ENCODE measurements at regions not wholly inside any gene's neighbourhood (a gene's known extent, or its start where the extent isn't known, plus 50 kb on each side); places are given as distances from the start of the nearest gene placed in this dataset.
"Not testable (repeated sequence)": the region's sequence is repeated elsewhere in the genome, so short reads cannot be mapped to it uniquely, and the experiment has no call there.

DNA sequence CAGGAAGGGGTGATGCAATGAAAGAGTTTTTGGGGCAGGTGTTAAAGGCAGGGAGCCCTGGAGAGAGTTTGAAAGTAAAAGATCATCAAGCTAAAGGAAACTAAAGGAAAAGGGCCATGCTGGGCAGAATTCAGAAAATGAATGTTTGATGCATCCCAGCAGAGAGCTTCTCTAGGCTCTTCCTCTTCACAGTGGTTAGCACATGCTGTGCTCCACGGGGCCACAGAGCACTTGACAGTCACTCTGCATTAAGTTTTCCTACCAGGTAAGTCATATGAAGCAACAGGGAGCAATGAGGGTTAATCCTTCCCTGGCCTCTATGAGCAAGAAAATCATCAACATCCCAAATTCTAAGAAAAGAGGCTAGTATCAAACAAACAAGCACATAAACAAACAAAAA lies 895.2 kb downstream of the TRIB2 start:
- DNase-seq (ENCODE audit: low spot score) = no peak

DNA sequence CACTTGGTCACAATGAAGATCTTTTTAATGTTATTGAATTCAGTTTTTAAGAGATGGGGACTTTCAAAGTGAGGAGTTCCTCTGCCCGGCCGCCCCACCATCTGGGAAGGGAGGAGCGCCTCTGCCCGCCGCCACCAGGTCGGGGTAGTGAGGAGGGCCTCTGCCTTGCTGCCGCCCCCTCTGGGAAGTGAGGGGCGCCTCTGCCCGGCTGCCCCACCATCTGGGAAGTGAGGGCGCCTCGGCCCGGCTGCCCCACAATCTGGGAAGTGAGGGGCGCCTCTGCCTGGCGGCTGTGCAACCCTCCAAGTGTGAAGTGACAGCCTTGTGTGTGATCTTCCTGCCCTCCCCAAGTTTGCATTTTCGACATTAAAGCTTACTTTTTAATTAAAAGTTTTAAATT lies 899.3 kb downstream of the TRIB2 start:
- peak; percentile 42 for DNase-seq (ENCODE audit: low spot score)

DNA sequence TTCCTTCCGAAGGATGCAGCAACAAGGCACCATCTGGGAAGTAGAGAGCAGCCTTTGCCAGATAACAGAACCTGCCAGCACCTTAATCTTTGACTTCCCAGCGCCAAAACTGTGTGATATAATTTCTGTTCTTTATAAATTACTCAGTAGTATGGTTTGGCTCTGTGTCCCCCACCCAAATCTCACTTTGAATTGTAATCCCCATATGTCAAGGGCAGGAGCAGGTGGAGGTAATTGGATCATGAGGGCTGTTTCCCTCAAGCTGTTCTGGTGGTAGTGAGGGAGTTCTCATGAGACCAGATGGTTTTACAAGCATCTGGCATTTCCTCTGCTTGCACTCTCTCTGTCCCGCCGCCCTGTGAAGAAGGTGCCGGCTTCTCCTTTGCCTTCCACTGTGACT lies 899.9 kb downstream of the TRIB2 start:
- DNase-seq (ENCODE audit: low spot score) = peak; percentile 49

DNA sequence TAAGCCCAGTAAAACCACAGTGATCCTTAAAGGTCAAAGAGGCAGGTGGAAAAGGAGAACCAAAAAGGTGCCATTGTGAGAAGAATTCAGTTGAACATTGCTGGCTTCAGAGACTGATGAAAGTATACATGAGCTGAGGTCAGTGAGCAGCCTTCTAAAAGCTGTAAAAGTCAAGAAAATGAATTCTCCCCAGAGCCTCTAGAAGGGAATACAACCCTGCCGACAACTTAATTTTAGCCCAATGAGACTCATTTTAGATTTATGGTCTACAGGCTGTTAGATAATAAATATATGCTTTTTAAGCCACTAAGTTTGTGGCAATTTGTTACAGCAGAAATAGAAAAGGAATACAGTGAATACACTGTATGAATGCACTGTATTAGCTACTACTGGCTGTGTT lies 911.4 kb downstream of the TRIB2 start:
- no peak for DNase-seq (ENCODE audit: low spot score)

DNA sequence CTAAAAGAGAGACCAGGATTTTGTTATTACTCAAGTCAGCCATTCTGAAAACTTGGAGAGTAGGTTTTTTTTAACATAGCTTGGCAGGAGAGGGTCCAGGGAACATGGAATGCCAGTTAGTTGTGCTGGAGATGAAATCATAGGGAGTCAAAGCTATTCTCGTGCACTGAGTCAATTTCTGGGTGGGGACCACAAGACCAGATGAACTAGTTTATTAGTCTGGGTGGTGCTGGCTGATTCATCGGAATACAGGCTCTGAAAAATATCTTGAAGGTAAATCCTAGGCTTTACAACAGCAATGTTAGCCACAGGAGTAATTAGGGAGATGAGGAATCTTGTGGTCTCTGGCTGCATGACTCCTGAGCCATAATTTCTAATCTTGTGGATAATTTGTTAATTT lies 921.4 kb downstream of the TRIB2 start:
- DNase-seq (ENCODE audit: low spot score) = no peak

DNA sequence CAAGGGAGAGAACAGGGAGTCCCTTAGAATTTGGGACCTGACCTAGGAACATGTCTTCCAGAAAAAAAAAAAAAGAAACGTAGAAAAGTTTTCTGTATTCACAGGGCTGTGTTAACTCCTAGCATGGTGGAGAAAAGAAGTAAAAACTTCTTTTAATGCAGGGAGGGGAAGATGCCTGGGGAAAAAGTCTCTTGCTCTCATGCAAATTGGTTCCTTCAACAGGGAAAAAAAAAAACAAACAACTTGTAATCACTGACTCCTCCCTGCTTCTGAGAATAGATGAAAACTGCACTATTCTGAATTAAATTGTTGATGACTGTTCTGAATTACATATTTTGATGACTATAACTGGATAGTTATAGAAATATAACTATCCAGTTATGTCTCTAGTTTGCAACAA lies 933.2 kb downstream of the TRIB2 start:
- no peak for DNase-seq (ENCODE audit: low spot score)

DNA sequence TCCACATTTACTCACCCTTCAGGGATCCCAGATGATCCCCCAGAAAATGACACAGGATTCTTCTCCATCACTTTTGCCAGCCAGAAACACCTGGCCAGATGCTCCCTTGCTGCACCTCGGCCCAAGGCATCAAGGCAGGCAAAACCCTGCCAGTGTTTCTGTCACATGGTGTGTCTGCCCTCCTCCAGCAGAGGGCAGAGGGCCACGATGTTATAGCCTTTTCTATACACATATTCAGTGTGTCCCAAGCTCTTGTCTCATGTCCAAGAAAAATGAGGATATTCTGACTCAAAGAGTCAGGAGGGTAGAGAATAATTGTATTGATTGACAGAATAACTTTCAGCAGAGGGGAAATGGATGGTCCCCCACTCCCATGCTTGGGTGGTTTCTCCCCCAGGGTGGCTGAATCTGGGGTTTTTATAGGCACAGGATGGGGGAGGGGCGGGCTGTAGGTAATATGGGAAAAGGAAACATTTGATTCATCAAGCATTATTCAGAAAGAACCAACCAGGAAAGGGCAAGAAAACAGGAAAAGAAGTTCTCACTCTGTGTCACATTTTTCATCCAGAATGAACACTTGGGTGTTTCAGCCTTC lies 933.9 kb downstream of the TRIB2 start:
- no peak for DNase-seq (ENCODE audit: low spot score)

DNA sequence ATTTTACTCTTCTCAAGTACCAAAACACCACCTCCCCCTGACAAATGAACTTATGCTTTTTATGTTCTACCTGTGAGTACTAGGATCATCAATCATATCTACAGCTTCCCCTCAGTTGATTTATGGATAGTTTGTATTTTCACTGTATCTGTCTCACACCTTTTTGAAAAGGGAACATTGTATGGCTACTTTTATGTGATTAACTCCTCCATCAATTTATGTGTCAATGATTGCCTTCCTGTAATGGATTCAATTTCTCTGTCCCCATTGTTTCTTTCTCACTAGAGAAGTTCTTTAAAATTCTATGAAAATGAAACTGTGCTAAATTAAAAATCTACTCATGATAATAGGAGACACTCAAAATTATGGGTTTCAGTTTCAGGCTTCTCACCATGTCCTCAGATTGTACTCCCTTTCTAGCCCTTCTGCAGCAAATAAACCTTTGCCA lies 935.0 kb downstream of the TRIB2 start:
- DNase-seq (ENCODE audit: low spot score) = no peak

DNA sequence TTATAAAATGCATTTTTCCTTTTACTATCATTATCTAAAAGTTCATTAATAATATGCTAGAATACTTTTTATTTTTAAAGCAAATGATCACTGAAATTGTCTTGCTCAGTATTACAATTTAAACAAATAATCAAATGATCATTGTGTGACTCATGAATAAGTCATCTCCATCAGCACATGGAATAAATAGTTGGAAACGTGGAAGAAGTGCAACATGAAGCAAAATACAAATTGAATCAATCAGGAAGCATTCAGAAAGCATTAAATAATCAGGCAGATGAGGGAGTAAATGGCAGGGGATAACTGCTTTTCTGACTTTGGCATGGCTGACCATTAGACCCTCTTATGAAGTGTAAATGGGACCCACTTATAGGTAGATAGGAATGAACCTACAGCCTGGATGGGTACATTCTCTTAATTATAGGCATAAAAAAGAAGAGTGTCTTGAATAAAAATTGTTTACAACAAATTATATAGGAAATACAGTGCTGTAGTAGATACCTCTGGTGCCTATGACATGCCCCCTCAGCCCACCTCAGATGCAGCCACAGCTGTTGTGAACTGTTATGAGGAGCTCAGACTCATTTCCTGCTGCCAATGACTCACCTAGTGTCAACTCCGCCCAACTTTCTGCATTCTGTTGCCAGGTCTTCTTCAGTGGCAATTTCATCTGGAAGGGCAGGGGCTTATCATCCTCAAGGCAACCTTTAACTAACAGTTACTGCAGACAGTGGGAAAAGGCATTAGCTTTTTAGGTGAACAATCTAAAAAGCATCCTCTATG lies 936.0 kb downstream of the TRIB2 start:
- no peak for DNase-seq (ENCODE audit: low spot score)

DNA sequence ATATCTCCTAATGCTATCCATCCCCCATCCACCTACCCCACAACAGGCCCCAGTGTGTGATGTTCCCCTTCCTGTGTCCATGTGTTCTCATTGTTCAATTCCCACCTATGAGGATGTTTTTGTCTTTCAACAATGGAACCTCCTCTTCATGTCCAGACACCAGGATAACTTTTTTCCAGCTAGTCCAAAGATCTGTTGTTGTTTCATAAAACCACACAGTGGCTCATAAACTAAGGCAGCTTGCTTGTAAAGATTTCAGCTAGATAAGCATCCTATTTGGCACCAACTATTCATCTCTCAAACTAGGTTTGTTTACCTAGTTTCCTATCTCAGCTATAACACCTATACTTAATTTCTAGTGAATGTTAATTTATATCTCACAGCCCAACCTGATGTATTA lies 937.7 kb downstream of the TRIB2 start:
- DNase-seq (ENCODE audit: low spot score) = no peak

DNA sequence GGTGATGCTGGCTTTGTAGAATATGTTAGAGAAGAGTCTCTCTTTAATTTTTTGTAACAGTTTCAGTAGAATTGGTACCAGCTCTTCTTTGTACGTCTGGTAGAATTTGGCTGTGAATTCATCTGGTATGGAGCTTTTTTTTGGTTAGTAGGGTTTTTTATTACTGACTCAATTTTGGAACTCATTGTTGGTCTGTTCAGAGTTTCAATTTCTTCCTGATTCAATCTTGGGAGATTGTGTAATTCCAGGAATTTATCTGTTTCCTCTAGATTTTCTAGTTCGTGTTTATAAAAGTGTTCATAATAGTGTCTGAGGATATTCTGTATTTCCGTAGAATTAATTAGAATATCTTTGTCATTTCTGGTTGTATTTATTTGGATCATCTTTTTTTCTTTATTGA lies 943.5 kb downstream of the TRIB2 start:
- no peak for DNase-seq (ENCODE audit: low spot score)

DNA sequence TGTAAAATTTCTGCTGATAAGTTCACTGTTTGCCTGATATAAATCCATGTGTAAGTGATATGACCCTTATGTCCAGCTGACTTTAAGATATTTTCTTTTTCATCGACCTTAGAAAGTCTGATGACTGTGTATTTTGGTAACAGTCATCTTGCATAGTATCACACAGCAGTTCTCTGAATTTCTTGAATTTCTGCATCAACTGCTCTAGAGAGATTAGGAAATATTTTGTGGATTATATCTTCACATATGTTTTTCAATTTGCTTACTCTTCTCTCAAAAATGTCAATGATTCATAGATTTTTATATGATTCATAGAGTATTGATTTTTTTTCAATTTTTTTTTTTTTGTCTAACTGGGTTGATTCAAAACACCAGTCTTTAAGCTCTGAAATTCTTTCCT lies 945.3 kb downstream of the TRIB2 start:
- DNase-seq (ENCODE audit: low spot score) = no peak

DNA sequence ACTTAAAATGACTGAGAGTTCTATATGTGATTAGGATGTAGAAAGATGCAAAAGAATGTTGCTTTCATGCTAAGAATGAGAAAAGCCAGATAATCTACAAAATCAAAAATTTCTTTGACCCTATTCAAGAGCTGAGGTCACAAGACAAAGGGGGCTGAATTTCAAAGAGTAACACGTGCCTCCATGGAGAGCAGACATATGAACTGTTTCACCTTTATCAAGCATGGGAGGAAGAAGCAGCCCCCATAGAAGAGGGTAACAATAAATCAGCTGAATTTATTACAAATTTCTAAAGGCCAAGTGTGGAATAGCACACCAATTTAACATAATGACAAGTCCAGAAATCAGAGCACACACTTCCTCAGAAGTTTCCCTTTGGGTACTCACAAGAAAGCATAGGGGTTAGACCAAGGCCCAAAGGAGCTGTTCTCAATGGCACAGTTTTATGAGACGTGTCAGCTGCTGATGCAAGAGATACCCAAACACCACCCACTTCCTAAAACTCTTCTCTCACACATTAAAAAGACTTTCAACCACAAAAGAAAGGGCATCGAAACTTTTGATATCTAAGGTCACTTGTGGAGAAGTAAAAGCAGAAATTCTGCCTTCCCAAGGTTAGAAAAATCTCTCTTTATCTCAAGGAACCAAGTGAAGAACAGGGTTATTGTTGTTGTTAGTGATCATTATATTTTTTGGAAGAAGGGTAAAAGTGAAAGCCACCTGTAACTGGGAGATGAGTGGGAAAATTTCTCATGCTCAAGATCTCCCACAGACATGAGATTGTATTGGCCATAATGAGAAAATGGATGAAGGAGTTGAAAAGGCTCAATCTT lies 950.1 kb downstream of the TRIB2 start:
- no peak for DNase-seq (ENCODE audit: low spot score)

DNA sequence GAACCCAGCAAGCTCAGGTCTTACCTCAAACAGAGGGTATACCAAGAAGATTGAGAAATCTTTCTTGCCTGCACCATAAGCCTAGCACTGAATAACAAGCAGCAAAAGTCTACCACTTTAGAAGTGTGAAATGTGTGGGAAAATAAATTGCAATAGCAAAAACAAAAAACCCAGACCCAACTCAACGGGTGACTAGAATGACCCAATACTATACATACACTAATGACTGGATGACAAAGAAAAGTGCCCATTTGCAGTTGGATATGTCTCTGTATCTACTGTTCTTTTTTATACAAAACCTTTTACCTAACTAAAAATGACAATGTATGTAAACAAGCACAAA lies 950.6 kb downstream of the TRIB2 start:
- DNase-seq (ENCODE audit: low spot score) = no peak

DNA sequence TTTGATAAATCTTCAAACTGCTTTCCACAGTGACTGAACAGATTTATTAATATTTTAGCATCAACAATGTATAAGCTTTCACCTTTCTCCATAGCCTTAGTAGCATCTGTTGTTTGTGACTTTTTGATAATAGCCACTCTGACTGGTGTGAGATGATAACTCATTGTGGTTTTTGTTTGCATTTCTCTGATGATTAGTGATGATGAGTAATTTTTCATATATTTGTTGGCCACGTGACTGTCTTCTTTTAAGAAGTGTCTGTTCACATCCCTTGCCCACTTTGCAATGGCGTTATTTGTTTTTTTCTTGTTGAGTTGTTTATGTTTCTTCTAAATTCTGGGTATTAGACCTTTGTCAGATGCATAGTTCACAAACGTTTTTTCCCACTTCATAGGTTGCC lies 952.9 kb downstream of the TRIB2 start:
- no peak for DNase-seq (ENCODE audit: low spot score)

DNA sequence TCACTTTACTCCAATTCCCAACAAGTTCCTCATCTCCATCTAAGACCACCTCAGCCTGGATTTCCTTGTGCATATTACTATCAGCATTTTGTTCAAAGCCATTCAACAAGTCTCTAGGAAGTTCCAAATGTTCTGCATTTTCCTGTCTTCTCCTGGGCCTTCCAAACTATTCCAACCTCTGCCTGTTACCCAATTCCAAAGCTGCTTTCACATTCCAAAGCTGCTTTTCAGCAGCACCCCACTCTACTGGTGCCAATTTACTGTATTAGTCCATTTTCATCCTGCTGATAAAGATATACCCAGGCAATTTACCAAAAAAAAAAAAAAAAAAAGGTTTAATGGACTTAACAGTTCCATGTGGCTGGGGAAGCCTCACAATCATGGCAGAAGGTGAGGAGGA lies 957.1 kb downstream of the TRIB2 start:
- DNase-seq (ENCODE audit: low spot score) = not testable (repeated sequence)

DNA sequence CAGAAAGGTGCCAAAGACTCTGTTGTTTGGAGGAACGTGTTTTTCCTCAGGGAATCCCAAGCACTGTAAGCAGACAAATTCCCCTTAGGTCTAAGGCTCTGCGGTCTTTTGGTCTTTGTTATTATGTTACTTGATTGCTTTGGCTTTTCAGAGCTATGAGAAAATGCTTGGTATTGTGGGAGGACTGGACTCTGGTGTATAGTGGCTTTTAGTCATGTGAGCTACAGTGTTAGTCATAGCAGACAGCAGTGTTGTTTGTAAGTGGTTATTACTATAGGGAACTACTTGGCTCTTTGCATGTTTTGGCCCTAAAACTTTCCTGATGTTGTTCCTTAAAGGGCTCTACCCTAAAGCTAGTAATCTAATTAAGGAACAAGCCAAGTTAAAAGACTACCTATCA lies 956.2 kb upstream of the LRATD1 start:
- DNase-seq (ENCODE audit: low spot score) = no peak

DNA sequence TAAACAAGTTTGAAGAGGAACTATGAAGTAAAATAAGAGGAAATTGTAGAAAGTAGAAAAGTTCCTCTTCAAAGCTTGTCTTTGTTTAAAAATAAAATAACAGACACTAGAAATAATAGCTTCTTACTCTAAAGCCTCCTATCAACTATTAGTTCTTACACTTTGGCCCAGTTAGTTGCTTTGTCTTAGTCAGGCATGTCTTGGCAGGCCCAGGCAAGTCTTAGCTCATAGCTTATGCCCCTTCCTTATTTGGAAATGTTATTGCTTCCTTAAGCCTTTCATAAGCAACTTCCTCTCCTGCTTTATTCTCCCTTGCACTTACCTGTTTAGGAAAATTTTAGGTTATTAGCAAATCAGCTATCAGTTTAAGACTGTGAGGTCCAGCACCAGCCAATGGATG lies 950.6 kb upstream of the LRATD1 start:
- no peak for DNase-seq (ENCODE audit: low spot score)

DNA sequence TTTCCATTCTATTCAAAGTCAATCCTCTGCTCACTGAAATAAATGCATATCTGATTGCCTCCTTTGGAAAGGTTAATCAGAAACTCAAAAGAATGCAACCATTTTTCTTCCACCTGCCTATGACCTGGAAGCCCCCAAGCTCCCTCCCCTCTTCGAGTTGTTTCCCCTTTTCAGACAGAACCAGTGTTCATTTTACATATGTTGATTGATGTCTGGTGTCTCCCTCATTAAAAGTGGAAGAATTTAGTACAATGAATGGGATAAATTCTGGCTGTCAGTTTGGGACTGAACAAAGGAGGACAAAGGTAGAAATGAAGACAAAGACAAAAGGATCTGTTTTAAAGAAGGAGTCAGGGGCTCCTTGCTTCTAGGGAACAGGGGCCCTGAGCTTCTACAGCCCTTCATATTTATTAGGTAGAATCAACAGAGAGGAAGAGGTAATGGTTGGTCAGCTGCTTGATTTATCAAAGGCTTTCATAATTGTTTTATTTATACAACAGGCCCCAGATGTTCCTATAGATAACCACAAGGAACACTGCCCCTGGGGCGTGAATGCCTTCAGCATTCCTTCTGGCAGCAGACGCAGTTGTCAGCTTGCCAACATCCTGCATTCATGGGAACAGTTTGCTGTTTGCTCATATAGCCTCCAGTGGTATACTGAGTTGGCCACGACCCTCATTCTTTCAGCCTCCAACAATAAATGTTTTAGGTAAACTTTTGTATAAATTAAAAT lies 949.8 kb upstream of the LRATD1 start:
- DNase-seq (ENCODE audit: low spot score) = no peak

DNA sequence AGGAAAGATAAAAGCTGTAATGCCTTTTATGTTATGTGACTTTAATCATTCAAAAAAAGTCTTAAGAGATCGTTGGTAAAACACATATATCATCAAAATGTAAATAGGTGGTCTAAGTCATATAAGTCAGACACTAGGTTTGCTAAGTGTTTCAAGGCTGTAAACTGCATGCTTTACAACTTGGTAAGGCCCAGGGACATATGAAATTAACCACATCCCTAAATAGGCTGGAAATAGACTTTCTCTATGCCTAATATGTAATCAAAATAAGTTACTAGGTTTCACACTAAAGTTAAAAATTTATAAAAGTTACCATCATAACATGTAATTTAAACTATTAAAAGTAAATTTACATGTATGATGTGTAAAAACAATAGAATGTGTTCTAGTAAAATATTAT lies 946.3 kb upstream of the LRATD1 start:
- DNase-seq (ENCODE audit: low spot score) = no peak

DNA sequence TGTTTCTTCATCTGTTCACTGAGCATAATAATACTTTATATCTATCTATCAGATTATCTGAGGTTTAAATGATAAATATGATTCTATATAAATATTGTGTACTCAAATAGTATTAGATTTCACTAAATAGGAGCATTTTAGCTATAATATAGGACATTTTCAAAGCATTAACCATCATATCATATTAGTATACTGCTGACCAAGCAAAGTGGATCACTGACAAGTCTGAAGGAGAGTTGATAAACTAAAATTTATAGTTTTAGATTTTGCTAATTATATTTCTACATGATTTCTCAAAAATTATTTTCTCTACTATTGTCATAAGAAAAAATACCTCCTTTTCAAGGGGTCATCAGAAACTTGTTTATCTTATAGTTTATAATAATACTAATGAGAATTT lies 937.8 kb upstream of the LRATD1 start:
- DNase-seq (ENCODE audit: low spot score) = no peak

DNA sequence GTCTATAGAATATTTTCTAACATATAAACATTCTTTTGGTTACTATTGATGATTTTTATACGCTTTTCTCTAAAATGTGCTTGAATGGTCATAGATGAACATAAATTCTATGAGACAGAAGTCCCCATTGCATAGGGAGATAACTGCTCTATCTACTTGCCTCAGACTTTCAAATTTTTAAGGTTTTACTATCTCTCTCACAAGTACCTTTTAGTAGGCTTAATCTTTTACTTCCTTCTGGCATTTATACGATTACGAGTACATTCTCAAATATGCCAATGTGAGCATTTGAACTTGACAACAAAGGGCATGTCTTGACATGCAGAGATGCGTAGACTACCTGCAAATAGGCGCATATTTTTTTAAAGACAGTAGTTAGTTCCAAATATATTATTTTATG lies 935.9 kb upstream of the LRATD1 start:
- no peak for DNase-seq (ENCODE audit: low spot score)

DNA sequence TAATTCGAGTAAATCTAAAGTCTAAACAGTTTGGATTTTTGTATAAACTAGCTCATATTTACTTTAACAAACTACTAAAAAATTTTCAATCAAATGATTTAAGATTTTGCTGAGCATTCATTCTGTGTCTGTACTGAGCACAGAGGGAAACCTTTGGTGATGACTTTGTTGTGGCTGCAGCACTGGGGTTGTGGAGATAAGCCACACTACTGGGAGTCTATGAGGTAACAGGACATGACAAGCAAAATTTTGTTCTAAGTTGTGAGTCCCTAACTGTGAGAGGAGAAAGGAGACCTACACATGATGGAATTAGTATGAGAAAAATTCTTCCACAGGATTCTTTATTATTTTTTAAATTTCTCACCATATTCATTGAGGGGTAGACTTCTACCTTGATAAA lies 933.7 kb upstream of the LRATD1 start:
- no peak for DNase-seq (ENCODE audit: low spot score)

All from D341Med (cell line).